Fibroblast of skin of right biceps (primary cell): ENCODE measurements at regions not wholly inside any gene's neighbourhood (a gene's known extent, or its start where the extent isn't known, plus 50 kb on each side); places are given as distances from the start of the nearest gene placed in this dataset.
"Not testable (repeated sequence)": the region's sequence is repeated elsewhere in the genome, so short reads cannot be mapped to it uniquely, and the experiment has no call there.

Source experiments
- DNase-seq: peaks from one replicate; pipeline ENCODE4 v3.0.0-alpha.2; 2013

DNA sequence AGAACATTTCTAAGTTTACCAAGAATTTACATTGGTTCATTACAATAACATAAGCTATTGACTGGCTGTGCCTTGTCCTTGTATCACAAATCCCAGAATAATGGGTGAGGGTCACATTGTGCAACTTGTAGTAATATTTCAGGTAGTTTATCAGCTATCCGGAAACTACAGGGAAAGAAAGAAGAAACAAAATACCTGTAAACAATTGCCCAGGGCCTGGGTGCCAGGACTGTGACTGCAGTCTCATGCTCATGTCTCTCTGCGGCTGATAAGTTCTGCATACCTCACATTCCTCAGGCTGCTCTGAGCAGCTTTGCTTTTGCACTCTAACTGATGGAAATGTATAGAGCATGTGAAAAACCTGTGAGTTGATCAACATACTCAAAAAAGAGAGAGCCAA lies 131.8 kb upstream of the TRIM24 start:
- DNase-seq = no peak

DNA sequence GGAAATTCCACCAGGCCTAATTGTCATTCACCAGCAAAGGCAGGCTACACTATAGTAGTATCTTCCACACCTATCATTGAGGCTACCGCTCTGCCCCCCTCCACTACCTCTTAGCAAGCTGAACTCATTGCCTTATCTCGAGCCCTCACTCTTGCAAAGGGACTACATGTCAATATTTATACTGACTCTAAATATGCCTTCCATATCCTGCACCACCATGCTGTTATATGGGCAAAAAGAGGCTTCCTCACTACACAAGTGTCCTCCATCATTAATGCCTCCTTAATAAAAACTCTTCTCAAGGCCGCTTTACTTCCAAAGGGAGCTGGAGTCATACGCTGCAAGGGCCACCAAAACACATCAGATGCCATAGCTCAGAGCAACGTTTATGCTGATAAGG lies 127.2 kb upstream of the TRIM24 start:
- not testable (repeated sequence) for DNase-seq

DNA sequence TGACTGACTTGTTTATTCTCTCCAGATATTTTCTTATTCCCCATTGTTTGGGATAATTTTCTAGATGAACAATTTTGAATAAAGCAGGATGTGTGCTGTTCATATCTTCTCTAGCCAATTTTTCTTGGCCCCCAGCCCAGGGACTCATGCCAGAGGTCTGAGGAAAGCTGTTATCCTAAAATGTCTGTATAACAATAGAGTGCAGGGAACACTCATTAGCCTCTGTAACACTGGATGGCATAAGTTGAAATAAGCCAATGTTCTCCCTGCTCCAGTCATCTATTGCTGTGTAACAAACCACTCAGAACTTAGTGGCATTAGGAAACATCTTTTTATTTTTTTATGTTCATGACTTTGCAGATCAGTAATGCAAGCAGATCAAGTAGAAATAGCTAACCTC lies 121.7 kb upstream of the TRIM24 start:
- no peak for DNase-seq

DNA sequence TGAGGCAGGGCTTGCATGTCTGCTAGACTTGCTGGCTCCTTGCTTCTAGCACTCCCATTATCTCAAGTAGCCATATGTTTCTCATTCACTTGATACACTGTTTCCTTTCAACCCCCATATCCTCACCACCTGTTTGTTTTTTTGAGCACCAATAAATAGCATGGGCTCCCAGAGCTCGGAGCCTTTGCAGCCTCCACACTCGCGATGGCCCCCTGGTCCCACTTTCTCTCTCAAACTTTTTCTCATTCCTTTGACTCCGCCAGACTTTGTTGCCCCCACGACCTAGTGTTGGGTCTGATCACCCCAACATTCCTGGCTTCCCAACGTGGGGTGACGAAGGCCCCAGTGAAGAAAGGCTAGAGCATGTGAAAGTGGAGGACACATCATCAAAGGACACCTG lies 120.8 kb upstream of the TRIM24 start:
- not testable (repeated sequence) for DNase-seq

DNA sequence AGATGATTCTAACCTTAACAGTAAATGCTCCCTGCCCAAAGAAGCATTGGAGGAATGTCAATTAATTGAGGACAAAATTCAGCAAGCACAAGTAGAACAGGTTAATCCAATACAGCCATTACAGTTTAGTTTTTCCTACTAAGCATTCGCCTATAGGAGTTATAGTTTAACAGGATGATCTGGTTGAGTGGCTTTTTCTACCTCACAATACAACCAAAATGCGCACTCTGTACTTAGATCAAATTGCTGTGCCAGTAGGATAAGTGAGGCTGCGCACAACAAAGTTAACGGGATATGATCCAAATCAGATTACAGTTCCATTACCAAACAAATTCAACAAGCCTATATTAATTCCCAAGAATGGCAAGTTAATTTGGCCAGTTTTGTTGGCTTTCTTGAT lies 117.1 kb upstream of the TRIM24 start:
- DNase-seq = no peak

- DNase-seq = no peak
These were observed 114.5 kb upstream of the TRIM24 start for GRCh38 chr7:138345567-138345966.

- DNase-seq = no peak
These were observed 113.1 kb upstream of the TRIM24 start for GRCh38 chr7:138346975-138347374.

GRCh38 chr7:138349841-138350700 lies 110.0 kb upstream of the TRIM24 start:
- no peak for DNase-seq

GRCh38 chr7:138350701-138351357 lies 109.2 kb upstream of the TRIM24 start:
- no peak for DNase-seq

- no peak for DNase-seq
These were observed 107.2 kb upstream of the TRIM24 start for GRCh38 chr7:138352570-138353461.

- DNase-seq = no peak
These were observed 106.0 kb upstream of the TRIM24 start for GRCh38 chr7:138354066-138354465.

GRCh38 chr7:138355254-138355653 lies 104.8 kb upstream of the TRIM24 start:
- DNase-seq = no peak

DNA sequence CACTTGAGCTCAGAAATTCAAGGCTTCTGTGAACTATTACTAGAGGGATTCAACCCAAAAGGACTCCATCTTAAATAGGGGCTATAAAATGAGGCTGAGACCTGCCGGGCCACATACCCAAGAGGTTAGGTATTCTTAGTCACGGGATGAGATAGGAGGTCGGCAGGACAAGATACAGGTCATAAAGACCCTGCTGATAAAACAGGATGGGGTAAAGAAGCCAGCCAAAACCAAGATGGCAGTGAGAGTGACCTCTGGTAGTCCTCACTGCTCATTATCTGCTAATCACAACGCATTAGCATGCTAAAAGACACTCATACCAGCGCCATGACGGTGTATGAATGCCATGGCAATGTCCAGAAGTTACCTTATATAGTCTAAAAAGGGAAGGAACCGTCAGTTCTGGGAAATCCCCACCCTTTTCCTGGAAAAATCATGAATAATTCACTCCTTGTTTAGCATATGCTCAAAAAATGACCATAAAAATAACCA lies 101.2 kb upstream of the TRIM24 start:
- DNase-seq = no peak

GRCh38 chr7:138359870-138360559 lies 100.0 kb upstream of the TRIM24 start:
- no peak for DNase-seq

DNA sequence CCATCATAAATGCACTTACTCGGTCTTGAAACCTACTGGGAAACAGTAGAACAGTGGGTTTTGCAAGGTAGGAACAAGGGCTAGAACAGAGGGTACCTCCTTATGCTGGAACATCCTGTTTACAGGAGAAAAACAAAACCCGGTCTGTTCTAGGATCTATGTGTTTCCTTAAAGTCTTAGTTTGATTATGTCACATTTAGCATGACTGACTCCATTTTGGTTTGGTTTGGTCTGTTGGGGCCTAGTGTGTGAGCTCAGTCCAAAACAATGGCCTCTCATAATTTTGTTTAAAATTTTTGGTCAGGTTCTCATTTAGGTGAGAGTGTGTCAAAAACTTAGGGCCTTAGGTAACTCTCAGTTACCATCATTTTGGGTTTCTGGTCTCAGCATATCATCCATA lies 96.3 kb upstream of the TRIM24 start:
- DNase-seq = no peak

- DNase-seq = not testable (repeated sequence)
These were observed 93.9 kb upstream of the TRIM24 start for GRCh38 chr7:138366137-138366536.

- DNase-seq = not testable (repeated sequence)
These were observed 93.4 kb upstream of the TRIM24 start for GRCh38 chr7:138366676-138367075.

- DNase-seq = no peak
These were observed 90.3 kb upstream of the TRIM24 start for GRCh38 chr7:138369797-138370196.

DNA sequence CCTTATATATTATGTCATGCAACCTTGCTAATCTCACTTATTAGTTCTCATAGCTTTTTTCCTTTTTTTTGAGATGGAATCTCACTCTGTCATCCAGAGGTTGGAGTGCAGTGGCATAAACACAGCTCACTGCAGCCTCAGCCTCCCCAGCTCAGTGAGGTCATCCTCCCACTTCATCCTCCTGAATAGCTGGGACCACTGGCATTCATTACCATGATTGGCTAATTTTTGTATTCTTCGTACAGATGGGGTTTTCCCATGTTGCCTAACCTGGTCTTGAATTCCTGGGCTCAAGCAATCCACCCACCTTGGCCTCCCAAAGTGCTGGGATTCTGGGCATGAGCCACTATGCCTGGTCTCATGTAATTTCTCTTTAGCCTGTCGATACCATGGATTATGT lies 89.1 kb upstream of the TRIM24 start:
- DNase-seq = no peak

DNA sequence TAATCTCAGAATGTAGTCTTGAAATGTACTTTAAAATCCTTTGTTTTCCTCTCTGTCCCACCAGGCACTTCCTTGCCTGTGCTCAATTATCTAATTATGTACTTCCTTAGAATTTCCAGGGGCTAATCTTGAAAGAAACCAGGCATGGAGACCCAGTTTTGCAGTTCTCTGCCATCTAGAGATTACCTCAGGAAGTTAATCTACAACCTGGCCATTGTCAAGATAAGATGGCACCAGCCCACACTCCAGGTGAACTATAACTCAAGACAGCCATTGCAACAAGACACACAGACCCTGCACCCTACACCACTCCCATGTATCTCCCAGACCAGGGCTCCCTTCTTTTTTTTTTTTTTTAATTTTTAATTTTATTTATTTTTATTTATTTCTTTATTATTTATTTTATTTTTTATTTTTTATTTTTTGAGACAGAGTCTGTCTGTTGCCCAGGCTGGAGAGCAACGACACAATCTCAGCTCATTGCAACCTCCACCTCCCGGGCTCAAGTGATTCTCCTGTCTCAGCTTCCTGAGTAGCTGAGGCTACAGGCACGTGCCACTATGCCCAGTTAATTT lies 85.9 kb upstream of the TRIM24 start:
- DNase-seq = no peak

DNA sequence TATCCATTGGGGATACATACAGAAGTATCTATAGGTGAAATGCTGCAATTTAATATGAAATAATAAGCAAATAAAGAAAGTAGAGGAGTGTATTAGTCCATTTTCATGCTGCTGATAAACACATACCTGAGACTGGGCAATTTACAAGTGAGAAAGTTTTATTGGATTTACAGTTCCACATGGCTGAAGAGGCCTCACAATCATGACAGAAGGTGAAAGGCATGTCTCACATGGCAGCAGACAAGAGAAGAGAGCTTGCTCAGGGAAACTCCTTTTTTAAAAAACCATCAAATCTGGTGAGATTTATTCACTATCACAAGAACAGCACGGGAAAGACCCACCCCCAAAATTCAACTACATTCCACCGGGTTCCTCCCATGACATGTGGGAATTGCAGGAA lies 82.8 kb upstream of the TRIM24 start:
- no peak for DNase-seq
